GM19397 (cell line): ENCODE measurements at regions not wholly inside any gene's neighbourhood (a gene's known extent, or its start where the extent isn't known, plus 50 kb on each side); places are given as distances from the start of the nearest gene placed in this dataset.
"Not testable (repeated sequence)": the region's sequence is repeated elsewhere in the genome, so short reads cannot be mapped to it uniquely, and the experiment has no call there.

Experiments used
- ATAC-seq: cut with Tn5 transposase; IDR thresholded peaks from one replicate; pipeline ENCODE4 v1.9.1; 2021; ENCODE audit warnings: mild to moderate bottlenecking, moderate library complexity; ENCODE audit not compliant: unreplicated experiment

DNA sequence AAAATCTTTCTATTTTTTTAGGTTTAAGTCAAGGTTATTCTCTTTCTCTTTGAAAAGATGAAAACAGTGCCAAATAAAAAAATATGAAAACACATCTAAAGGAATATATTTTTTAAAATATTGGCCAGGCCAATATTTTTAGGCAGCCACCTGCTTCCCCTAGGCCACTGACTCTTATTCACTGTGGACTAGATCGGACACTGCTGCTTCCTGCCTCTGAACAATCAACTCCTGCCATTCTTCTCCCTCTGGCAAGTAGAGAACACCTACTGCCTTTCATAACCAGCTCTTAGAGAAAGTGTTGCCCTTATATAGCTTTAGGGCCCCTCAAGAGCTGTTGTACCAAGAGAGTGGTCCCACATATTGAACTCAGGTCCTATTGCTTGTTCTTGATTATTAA is 529.2 kb downstream of the RAPGEF2 start:
- no peak for ATAC-seq

DNA sequence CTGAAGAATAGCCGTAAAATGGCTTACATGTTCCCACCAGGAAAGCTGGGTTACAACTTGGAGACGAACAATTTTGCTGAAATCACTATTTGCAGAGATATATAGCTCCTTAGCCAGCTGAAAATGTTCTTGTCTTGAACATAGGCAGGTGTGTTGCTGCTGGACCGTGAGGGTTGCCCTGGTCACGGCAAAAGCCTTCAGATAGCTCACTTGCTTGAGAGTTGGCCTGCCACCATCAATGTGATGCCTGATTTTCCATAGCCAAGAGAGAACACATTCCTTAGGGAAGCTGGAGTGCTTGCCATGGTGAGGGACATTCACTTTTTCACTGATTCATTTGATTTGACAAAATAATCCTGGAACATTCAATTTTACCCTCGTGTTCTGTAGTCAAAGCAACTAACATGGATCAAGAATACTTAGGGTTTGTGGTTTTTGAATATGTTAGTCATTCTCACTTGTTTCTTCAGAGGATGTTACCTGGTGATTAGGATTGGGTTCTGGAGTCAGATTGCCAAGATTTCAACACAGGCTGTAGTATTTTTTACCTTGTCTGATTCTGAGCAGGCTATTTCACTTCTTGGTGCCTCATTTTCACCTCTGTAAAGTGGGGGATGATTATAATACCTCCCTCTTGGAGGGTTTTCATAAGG is 536.9 kb downstream of the RAPGEF2 start:
- no peak for ATAC-seq

- ATAC-seq, result no peak
Measured at GRCh38 chr4:159649237-159649636, 546.4 kb downstream of the RAPGEF2 start.

GRCh38 chr4:159652871-159653270 is 550.0 kb downstream of the RAPGEF2 start:
- no peak for ATAC-seq

DNA sequence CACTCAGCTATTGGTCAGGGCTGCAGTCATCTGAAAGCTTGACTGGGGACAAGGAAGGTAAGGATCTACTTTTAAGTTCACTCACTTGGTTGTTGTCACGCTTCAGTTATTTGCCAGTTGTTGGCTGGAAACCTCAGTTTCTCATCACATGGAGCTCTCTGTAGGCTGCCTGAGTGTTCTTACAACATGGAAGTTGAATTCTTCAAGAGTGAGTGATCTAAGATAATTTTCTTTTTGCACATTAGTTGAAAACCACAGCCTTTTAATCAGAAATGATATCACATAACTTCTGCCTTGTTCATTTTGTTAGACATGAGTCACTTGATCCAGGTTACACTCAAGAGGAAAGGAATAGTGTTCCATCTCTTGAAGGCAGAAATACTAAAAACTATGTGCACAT is 552.7 kb downstream of the RAPGEF2 start:
- no peak for ATAC-seq

- no peak for ATAC-seq
Measured at GRCh38 chr4:159669094-159669493, 566.2 kb downstream of the RAPGEF2 start.

DNA sequence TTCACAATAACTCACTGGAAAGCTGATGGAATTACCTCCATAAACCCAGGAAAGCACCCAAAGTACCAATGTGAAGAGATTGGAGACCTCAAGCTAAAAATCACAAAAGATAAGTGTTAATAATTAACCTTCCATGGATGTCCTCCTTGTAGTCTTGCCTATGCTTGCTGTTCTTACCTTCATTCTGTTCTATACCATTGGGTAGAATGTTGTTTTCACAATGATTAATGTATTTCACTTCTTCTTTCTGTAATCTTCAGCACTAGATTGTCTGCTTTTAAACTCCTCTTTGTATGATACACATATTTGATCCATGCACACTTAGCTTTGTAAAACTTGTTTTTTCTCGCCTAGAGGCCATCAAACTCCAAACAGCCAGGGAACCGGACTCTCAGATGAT is 570.3 kb downstream of the RAPGEF2 start:
- no peak for ATAC-seq

DNA sequence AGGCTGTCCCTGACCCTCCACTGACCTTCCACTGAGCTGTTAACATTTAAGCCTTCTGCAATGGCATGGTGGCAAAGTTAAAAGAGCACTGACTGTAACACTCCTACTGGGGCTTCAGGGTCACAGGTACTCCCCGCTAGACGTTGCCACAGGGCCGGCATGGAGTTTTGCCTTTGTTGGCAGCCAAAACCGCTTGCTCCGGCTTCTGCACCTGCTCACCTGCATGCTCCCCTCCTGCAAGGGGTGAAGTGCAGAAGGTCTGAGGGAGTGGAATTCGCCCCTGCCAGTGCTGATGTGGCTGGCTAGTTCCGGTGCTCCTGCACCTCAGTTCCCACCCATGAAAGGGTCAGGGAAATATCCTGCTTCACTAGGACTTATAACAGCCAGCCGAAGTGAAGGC is 571.4 kb downstream of the RAPGEF2 start:
- ATAC-seq, result no peak

DNA sequence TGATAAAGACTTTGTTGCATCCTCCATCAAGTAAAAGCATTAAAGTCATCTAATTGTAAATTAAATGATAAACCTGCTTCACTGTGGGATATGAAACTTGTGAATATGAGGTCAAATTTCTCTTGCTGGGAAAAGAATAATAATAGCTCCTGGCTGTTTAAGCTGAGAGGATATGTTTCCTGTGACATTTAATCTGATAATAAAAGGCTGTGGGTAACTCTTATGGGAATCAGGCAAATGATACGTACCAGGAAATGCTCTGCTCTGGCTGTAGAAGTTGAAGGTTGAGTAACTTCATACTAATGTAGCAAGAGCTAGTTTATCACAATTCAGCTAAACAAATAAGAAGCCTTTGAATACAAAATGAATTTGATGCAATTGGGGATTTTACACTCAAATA is 574.6 kb downstream of the RAPGEF2 start:
- ATAC-seq, result no peak

GRCh38 chr4:159682996-159683395 is 580.1 kb downstream of the RAPGEF2 start:
- ATAC-seq, result no peak

DNA sequence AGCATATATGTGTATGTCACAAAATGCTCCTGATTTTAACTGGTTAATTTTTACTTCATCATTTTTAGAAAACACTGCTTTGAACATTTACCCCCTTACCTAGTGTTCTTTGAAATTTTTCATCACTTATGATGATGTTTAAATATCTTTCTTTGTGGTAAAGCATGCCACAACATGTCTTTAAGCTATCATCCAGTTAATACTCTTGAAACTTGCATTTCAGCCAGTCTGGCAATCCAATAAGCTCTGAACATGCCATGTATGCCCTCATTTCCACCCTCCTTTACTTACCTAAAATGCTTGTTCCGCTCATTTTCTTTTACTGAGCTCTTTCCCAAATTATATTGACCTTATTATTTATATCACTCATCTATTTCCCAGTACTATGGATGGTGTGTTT is 581.2 kb downstream of the RAPGEF2 start:
- ATAC-seq, result no peak

DNA sequence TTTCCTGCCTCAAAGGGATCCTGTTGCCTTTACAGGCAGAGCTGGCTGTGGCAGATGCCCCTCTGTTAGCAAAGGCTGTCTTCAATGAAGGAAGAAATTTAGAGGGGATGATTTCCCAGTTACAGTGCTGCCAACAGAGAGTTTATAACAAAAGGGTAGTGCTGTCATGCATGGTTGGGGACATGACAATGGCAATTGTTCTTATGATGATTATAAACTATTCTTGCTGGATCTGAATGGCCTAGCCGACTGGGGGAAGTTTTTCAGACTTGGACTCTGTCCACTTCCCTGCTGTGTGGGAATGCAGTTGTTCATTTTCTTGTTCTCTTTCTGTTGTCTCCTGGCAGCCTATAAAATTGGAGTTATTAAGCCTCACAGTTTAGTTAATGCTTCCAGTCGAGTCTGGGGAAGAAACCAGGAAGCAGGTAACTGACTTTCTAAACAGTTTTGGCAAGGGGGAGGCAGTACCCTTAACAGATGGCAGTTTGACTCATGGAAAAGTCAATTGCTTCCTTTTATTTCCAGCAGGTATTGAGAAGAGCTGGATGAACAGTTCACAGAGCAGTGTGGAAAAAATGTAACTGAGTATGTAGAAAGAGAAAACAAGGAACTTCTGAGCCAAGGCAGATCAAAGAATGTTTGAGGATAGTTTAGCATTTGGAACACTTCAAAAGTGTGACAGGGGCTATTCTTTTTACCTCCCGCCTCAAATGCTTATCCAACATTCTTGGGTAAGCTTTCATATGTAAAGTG is 582.6 kb downstream of the RAPGEF2 start:
- no peak for ATAC-seq

DNA sequence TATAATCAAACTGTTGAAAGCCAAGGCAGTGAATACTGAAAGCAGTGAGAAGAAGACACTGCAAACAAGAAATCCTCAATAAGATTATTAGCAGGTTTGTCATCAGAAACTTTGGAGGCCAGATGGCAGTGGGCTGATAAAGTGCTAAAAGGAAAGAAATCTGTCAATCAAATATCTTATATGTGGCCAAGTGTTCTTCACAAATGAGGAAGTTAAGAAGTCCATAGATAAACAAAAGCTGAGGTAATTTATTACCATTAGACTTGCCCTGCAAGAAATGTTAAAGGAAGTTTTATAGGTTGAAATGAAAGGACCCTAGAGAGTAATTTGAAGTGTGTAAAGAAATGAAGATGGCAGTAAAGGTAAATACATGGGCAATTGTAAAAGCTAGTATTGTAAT is 586.6 kb downstream of the RAPGEF2 start:
- no peak for ATAC-seq

DNA sequence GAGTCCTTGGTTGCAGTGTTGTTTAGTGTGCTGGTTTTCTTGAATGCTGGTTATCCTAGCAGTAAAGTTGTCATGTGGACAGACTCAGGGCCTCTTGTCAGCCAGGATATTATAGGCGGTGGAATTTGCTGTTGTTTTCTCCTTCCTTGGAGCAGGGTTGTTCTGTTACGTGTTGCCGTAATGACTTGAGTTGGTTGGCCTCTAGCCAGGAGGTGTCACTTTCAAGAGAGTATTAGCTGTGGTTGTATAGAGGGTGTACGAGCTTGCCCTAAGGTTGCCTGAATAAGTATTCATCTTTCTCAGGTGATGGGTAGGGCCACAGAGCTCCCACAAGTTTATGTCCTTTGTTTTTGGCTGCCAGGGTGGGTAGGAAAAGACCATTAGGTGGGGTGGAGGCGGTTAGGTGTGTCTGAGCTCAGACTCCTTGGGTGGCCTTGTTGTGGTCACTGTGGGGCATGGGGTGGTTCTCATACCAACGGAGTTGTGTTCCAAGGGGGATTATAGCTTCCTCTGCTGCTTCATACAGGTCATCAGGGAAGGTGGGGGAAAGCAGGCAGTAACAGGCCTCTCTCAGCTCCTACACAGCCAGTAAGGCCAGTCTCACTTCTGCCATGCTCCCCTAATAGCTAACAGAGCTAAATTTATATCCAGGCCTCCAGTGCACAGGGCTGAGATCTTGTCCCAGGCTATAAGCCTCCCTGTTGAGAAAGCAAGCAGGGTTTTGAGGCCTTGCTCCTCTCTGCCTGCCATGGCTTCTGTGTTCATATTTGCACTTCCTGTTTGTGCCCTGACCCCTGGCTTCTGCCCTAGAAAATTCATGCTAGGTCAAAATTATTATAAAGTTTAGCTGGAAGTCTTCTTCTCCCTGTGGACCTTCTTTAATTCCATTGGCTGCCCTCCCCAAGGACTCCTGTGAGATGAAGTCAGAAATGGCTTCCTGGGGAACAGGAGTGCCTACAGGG is 594.7 kb downstream of the RAPGEF2 start:
- ATAC-seq, result no peak

DNA sequence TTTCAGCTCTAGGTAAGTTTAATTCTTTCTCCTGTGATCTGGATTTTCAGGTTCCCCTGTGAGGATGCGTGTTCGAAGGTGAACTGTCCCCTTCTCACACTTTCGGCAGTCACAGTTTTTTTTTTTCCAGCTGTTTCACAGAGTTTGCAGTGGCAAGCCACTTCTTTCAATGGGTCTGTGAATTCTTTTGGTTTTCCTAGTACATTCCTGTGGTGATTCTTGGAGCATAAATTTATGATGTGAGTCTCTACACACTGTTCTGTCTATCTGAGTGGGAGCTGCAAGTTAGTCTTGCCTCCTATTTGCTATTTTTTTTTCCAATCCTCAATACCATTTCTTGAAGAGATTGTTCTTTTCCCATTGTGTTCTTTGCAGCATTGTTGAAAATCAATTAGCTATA is 595.5 kb downstream of the RAPGEF2 start:
- no peak for ATAC-seq

- no peak for ATAC-seq
Measured at GRCh38 chr4:159702200-159702599, 599.3 kb downstream of the RAPGEF2 start.

- ATAC-seq, result no peak
Measured at GRCh38 chr4:159705334-159705733, 602.5 kb downstream of the RAPGEF2 start.

DNA sequence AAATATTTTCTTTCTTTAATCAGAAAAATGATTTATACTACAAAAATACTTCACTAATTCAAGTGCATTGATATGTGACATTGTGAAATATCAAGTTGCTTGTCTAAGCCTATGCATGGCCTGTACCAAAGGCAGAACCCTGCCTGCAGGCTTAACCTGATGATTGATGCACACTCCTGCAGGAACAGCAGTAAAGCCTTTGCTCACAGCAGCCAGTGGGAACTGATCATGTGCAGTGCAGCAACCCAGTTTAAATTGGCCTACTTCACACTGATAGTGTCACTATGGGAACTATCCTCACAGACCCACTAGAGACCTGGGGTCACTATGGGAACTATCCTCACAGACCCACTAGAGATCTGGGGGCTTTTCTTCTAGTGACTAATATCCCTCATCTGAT is 603.8 kb downstream of the RAPGEF2 start:
- ATAC-seq, result no peak

DNA sequence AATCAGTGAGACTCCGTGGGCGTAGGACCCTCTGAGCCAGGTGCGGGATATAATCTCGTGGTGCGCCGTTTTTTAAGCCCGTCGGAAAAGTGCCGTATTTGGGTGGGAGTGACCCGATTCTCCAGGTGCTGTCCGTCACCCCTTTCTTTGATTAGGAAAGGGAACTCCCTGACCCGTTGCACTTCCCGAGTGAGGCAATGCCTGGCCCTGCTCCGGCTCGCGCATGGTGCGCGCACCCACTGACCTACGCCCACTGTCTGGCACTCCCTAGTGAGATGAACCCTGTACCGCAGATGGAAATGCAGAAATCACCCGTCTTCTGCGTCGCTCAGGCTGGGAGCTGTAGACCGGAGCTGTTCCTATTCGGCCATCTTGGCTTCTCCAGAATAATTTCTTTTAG is 612.3 kb downstream of the RAPGEF2 start:
- not testable (repeated sequence) for ATAC-seq

GRCh38 chr4:159719531-159719930 is 616.7 kb downstream of the RAPGEF2 start:
- ATAC-seq, result no peak

GRCh38 chr4:159722052-159722451 is 619.2 kb downstream of the RAPGEF2 start:
- ATAC-seq, result no peak

GRCh38 chr4:159722918-159723317 is 620.0 kb downstream of the RAPGEF2 start:
- no peak for ATAC-seq
